Activated CD8-positive, alpha-beta T cell treated with anti-CD3 and anti-CD28 coated beads for 36 hours (primary cell): ENCODE measurements at regions not wholly inside any gene's neighbourhood (a gene's known extent, or its start where the extent isn't known, plus 50 kb on each side); places are given as distances from the start of the nearest gene placed in this dataset.

Source experiments
- ATAC-seq: fragments of 200-7000 bp; cut with Tn5 transposase; one replicate; pipeline ENCODE4 v1.10.0; 2021; ENCODE audit warnings: mild to moderate bottlenecking, moderate library complexity
- CTCF ChIA-PET: fragments of 350-600 bp; sonication (Branson Sonifier 250); formaldehyde crosslinking; loops from one replicate; lab custom pipeline; 2021; ENCODE audit warnings: antibody characterized with exemption; lab: Charles Lee
- POLR2A ChIA-PET: fragments of 350-600 bp; sonication (Branson Sonifier 250); formaldehyde crosslinking; loops from one replicate; lab custom pipeline; 2021; ENCODE audit warnings: antibody characterized with exemption; lab: Charles Lee
- DNase-seq: peaks from one replicate; pipeline ENCODE4 v3.0.0-alpha.2; 2020
- H3K27ac Mint-ChIP-seq: one replicate; pipeline ENCODE4 v1.8.0; 2021; ENCODE audit warnings: mild to moderate bottlenecking, mixed read lengths
- H3K27me3 Mint-ChIP-seq: one replicate; pipeline ENCODE4 v1.8.0; 2021; ENCODE audit warnings: mixed read lengths
- H3K36me3 Mint-ChIP-seq: one replicate; pipeline ENCODE4 v1.8.0; 2021; ENCODE audit warnings: low read depth, mixed read lengths
- H3K4me1 Mint-ChIP-seq: one replicate; pipeline ENCODE4 v1.8.0; 2021; ENCODE audit warnings: low read depth, mixed read lengths
- H3K4me3 Mint-ChIP-seq: one replicate; pipeline ENCODE4 v1.8.0; 2021; ENCODE audit warnings: mild to moderate bottlenecking, moderate library complexity, mixed read lengths
- H3K9me3 Mint-ChIP-seq: one replicate; pipeline ENCODE4 v1.8.0; 2021; ENCODE audit warnings: mixed read lengths
- intact Hi-C: fragments of 100-400 bp; cut with micrococcal nuclease; formaldehyde crosslinking; loops from one replicate; pipeline ENCODE4 v1.10.0; 2022
- TF ChIP-seq, protein P1 (sequence below): fragments of 200-600 bp; IDR thresholded peaks from one replicate; pipeline ENCODE4 v1.8.0; 2022; ENCODE audit warnings: antibody characterized with exemption, mild to moderate bottlenecking

GRCh38 chr2:217362710-217363109, 502.8 kb upstream of the TNP1 start:
- Mint-ChIP-seq H3K27ac (no peak overlapping the region), H3K9me3 (no peaks in the 10 kb centered on the region), H3K4me1 (no peaks in the 10 kb centered on the region), H3K4me3 (no peak overlapping the region), H3K27me3 (no peaks in the 10 kb centered on the region), H3K36me3 (no peaks in the 10 kb centered on the region)
- ChIA-PET CTCF (interaction anchor here (2.4 kb wide), 1 partner anchor 350 kb away, joined by 6 read pairs; no protein-coding TSS in a partner anchor), POLR2A (interaction anchor here (0.6 kb wide), 1 partner anchor 632 kb away, joined by 3 read pairs; no protein-coding TSS in a partner anchor)
- intact Hi-C loops = no loop called here
- DNase-seq (no peak), ATAC-seq (no peak)
- TF ChIP-seq, protein P1, sequence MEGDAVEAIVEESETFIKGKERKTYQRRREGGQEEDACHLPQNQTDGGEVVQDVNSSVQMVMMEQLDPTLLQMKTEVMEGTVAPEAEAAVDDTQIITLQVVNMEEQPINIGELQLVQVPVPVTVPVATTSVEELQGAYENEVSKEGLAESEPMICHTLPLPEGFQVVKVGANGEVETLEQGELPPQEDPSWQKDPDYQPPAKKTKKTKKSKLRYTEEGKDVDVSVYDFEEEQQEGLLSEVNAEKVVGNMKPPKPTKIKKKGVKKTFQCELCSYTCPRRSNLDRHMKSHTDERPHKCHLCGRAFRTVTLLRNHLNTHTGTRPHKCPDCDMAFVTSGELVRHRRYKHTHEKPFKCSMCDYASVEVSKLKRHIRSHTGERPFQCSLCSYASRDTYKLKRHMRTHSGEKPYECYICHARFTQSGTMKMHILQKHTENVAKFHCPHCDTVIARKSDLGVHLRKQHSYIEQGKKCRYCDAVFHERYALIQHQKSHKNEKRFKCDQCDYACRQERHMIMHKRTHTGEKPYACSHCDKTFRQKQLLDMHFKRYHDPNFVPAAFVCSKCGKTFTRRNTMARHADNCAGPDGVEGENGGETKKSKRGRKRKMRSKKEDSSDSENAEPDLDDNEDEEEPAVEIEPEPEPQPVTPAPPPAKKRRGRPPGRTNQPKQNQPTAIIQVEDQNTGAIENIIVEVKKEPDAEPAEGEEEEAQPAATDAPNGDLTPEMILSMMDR = no peak

GRCh38 chr2:217362286-217362685, 502.4 kb upstream of the TNP1 start:
- Mint-ChIP-seq H3K9me3 (no peaks in the 10 kb centered on the region), H3K4me1 (no peaks in the 10 kb centered on the region), H3K36me3 (no peaks in the 10 kb centered on the region), H3K27ac (no peak overlapping the region), H3K27me3 (no peaks in the 10 kb centered on the region), H3K4me3 (no peak overlapping the region)
- intact Hi-C loops = no loop called here
- POLR2A ChIA-PET = interaction anchor here (0.6 kb wide), 1 partner anchor 632 kb away, joined by 3 read pairs; no protein-coding TSS in a partner anchor
- ATAC-seq (no peak), DNase-seq (no peak)
- TF ChIP-seq, protein P1 = no peak
- CTCF ChIA-PET = interaction anchor here (2.4 kb wide), 1 partner anchor 351 kb away, joined by 6 read pairs; no protein-coding TSS in a partner anchor

DNA sequence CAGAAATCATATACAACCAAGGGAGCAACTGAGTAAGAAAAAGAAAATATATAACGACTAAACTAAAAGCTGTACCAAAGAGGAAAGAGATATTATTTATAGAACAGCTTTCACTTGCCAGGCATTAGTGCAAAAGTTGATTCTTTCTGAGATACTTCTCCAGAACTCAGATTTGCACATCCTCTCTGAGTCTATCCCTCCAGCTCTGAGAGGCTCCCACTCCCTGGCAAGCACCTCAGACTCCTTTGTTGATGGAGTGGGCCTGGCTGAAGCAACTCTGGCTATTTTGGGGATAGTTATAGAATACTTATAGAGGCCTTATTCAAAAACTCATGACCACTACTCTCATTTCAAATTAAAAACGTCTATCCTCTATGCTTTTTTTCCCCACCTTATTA, 501.6 kb upstream of the TNP1 start:
- no peak for DNase-seq
- Mint-ChIP-seq H3K27ac (no peak overlapping the region), H3K9me3 (no peaks in the 10 kb centered on the region), H3K4me1 (no peaks in the 10 kb centered on the region), H3K4me3 (no peak overlapping the region), H3K36me3 (no peaks in the 10 kb centered on the region), H3K27me3 (no peaks in the 10 kb centered on the region)
- intact Hi-C loops = no loop called here
- ChIA-PET CTCF (interaction anchor here (2.4 kb wide), 1 partner anchor 352 kb away, joined by 6 read pairs; no protein-coding TSS in a partner anchor), POLR2A (no interaction called here)
- TF ChIP-seq, protein P1 = no peak
- ATAC-seq = no peak

DNA sequence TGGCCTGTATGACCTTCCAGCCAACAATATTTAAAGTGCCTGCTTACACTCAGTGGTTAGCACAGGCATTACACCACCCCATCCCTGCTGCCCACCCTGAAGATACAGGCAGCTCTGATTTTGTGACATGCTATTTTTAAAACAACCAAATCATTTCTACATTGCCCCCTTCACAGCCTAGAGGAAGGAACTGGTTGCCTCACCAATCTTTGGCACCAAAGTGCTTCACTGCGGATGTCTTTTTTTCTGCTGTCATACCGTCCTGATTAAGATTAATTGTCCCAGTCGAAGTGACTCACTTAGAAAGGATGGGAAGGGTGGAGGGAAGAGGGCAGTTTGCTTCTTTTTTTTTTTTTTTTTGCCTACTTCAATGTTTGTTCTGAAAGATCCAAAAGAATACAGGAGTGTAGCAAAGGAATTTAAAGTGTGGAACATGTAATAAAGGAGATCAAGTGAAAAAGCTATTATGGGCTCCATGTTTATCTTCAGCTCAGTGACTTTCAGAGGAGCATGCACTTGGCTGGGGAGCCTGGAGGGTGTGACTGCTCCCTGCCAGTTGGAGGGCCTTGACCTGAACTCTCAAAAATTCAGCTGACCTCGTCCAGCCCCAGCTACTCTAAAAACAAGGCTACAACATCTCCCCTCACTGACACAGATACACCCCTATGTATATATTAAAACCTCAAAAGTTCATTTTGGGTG, 501.1 kb upstream of the TNP1 start:
- Mint-ChIP-seq H3K9me3 (no peaks in the 10 kb centered on the region), H3K4me1 (no peaks in the 10 kb centered on the region), H3K36me3 (no peaks in the 10 kb centered on the region), H3K4me3 (no peak overlapping the region), H3K27ac (no peak overlapping the region), H3K27me3 (no peaks in the 10 kb centered on the region)
- no peak for DNase-seq
- ChIA-PET POLR2A (no interaction called here), CTCF (interaction anchor here (2.4 kb wide), 1 partner anchor 352 kb away, joined by 6 read pairs; no protein-coding TSS in a partner anchor)
- intact Hi-C loops = no loop called here
- TF ChIP-seq, protein P1 = no peak
- no peak for ATAC-seq

- H3K4me3 Mint-ChIP-seq = no peak overlapping the region
- H3K4me1 Mint-ChIP-seq = no peaks in the 10 kb centered on the region
- POLR2A ChIA-PET = no interaction called here
- ATAC-seq (no peak), DNase-seq (no peak)
- intact Hi-C loops = no loop called here
- no peak overlapping the region for H3K27ac Mint-ChIP-seq
- TF ChIP-seq, protein P1 = no peak
- CTCF ChIA-PET = no interaction called here
- H3K9me3 Mint-ChIP-seq = no peaks in the 10 kb centered on the region
- H3K27me3 Mint-ChIP-seq = no peaks in the 10 kb centered on the region
- H3K36me3 Mint-ChIP-seq = no peaks in the 10 kb centered on the region
Measured at GRCh38 chr2:217360111-217360510, 500.2 kb upstream of the TNP1 start.
